Activated CD8-positive, alpha-beta T cell treated with anti-CD3 and anti-CD28 coated beads for 36 hours (primary cell): ENCODE measurements at regions not wholly inside any gene's neighbourhood (a gene's known extent, or its start where the extent isn't known, plus 50 kb on each side); places are given as distances from the start of the nearest gene placed in this dataset.
"Not testable (repeated sequence)": the region's sequence is repeated elsewhere in the genome, so short reads cannot be mapped to it uniquely, and the experiment has no call there.

ENCODE experiments used
- ATAC-seq: fragments of 200-7000 bp; cut with Tn5 transposase; one replicate; pipeline ENCODE4 v1.10.0; 2021; ENCODE audit warnings: mild to moderate bottlenecking, moderate library complexity
- CTCF ChIA-PET: fragments of 350-600 bp; sonication (Branson Sonifier 250); formaldehyde crosslinking; loops from one replicate; lab custom pipeline; 2021; ENCODE audit warnings: antibody characterized with exemption; lab: Charles Lee
- POLR2A ChIA-PET: fragments of 350-600 bp; sonication (Branson Sonifier 250); formaldehyde crosslinking; loops from one replicate; lab custom pipeline; 2021; ENCODE audit warnings: antibody characterized with exemption; lab: Charles Lee
- DNase-seq: peaks from one replicate; pipeline ENCODE4 v3.0.0-alpha.2; 2020
- H3K27ac Mint-ChIP-seq: one replicate; pipeline ENCODE4 v1.8.0; 2021; ENCODE audit warnings: mild to moderate bottlenecking, mixed read lengths
- H3K27me3 Mint-ChIP-seq: one replicate; pipeline ENCODE4 v1.8.0; 2021; ENCODE audit warnings: mixed read lengths
- H3K36me3 Mint-ChIP-seq: one replicate; pipeline ENCODE4 v1.8.0; 2021; ENCODE audit warnings: low read depth, mixed read lengths
- H3K4me1 Mint-ChIP-seq: one replicate; pipeline ENCODE4 v1.8.0; 2021; ENCODE audit warnings: low read depth, mixed read lengths
- H3K4me3 Mint-ChIP-seq: one replicate; pipeline ENCODE4 v1.8.0; 2021; ENCODE audit warnings: mild to moderate bottlenecking, moderate library complexity, mixed read lengths
- H3K9me3 Mint-ChIP-seq: one replicate; pipeline ENCODE4 v1.8.0; 2021; ENCODE audit warnings: mixed read lengths
- intact Hi-C: fragments of 100-400 bp; cut with micrococcal nuclease; formaldehyde crosslinking; loops from one replicate; pipeline ENCODE4 v1.10.0; 2022
- TF ChIP-seq, protein P1 (sequence below): fragments of 200-600 bp; IDR thresholded peaks from one replicate; pipeline ENCODE4 v1.8.0; 2022; ENCODE audit warnings: antibody characterized with exemption, mild to moderate bottlenecking

DNA sequence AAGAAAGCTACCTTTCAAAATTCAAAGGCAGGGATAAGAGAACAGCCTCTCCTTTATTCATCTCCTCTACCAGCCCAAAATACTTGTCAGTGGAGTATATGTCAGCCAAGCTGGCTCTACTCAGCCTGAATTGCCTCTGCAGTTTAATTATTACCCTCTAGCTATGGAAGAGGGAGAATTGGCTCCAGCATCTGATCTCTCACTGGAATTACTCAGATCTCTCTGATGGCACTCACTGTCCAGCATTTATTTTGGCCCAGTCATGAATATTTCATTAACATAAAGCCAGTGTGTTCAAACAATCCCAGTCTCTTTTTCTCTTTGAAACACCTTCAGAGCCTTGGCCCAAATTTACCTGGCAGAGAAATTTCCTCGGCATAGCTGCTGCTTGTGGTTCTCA lies 58.6 kb upstream of the TMEM108 start:
- ATAC-seq = no peak
- CTCF ChIA-PET = no interaction called here
- no peaks in the 10 kb centered on the region for H3K27me3 Mint-ChIP-seq
- H3K27ac Mint-ChIP-seq = no peak overlapping the region
- H3K4me1 Mint-ChIP-seq = no peaks in the 10 kb centered on the region
- H3K36me3 Mint-ChIP-seq = no peaks in the 10 kb centered on the region
- peaks cover 3% of the 10 kb centered on the region for H3K9me3 Mint-ChIP-seq
- intact Hi-C loops = no loop called here
- TF ChIP-seq, protein P1, sequence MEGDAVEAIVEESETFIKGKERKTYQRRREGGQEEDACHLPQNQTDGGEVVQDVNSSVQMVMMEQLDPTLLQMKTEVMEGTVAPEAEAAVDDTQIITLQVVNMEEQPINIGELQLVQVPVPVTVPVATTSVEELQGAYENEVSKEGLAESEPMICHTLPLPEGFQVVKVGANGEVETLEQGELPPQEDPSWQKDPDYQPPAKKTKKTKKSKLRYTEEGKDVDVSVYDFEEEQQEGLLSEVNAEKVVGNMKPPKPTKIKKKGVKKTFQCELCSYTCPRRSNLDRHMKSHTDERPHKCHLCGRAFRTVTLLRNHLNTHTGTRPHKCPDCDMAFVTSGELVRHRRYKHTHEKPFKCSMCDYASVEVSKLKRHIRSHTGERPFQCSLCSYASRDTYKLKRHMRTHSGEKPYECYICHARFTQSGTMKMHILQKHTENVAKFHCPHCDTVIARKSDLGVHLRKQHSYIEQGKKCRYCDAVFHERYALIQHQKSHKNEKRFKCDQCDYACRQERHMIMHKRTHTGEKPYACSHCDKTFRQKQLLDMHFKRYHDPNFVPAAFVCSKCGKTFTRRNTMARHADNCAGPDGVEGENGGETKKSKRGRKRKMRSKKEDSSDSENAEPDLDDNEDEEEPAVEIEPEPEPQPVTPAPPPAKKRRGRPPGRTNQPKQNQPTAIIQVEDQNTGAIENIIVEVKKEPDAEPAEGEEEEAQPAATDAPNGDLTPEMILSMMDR = no peak
- H3K4me3 Mint-ChIP-seq = no peak overlapping the region
- no peak for DNase-seq
- POLR2A ChIA-PET = no interaction called here

DNA sequence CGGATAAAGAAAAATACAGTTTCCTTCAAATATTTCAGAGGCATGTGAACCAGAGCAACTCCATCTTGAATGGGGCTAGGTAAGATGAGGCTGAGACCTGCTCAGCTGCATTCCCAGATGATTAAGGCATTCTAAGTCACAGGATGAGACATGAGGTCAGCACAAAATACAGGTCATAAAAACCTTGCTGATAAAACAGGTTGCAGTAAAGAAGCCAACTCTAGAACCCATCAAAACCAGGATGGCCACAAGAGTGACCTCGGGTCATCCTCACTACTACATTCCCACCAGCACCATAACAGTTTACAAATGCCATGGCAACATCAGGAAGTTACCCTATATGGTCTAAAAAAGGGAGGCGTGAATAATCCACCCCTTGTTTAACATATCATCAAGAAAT lies 59.2 kb upstream of the TMEM108 start:
- H3K36me3 Mint-ChIP-seq, ATAC-seq, H3K4me3 Mint-ChIP-seq, H3K4me1 Mint-ChIP-seq, intact Hi-C loops, H3K27ac Mint-ChIP-seq, DNase-seq, H3K27me3 Mint-ChIP-seq, POLR2A ChIA-PET, CTCF ChIA-PET, H3K9me3 Mint-ChIP-seq: not testable (repeated sequence)

DNA sequence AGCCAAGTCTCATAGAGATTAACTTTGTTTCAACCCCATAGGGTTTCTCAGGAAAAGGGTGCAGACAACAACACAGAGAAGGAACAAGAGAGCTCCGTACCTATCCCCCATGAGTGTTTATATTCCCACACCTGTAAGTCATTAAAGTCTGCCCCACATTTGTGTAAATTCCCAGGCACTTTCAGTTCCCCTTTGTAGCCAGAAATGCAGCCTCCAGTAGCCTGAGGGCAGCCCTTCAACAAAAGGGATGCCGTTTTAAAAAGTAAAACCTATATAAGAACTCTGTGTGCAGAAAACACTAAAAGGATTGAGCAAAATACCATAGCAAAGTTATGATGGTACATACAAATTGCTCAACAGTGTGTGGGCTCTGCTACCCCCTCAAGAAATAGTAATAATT lies 59.7 kb upstream of the TMEM108 start:
- H3K27ac Mint-ChIP-seq = no peak overlapping the region
- ChIA-PET POLR2A (no interaction called here), CTCF (no interaction called here)
- intact Hi-C loops = no loop called here
- ATAC-seq (no peak), DNase-seq (no peak)
- no peak overlapping the region for H3K4me3 Mint-ChIP-seq
- H3K27me3 Mint-ChIP-seq = no peaks in the 10 kb centered on the region
- no peaks in the 10 kb centered on the region for H3K36me3 Mint-ChIP-seq
- H3K9me3 Mint-ChIP-seq = peaks cover 3% of the 10 kb centered on the region
- TF ChIP-seq, protein P1 = no peak
- H3K4me1 Mint-ChIP-seq = no peaks in the 10 kb centered on the region

DNA sequence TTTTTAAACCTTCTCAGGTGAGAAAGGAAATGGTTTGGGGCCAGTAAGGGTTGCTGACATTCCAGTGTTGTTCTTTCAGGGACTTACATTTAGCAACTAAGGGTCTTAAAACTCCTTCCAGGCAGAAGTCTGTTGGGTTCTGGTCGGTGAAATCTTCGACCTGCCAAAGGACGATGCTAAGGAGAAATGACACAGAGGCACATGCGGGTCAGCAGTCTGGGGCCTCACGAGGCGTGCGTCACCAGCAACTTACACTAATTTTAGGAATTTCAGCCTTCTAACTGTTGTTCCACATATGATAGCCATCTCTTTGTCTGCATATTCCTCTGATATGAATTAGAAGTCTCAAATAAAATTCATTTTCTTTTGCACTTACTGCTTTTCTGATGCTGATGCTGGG lies 64.1 kb upstream of the TMEM108 start:
- DNase-seq (no peak), ATAC-seq (no peak)
- H3K36me3 Mint-ChIP-seq = no peaks in the 10 kb centered on the region
- intact Hi-C loops = no loop called here
- CTCF ChIA-PET = no interaction called here
- H3K4me1 Mint-ChIP-seq = no peaks in the 10 kb centered on the region
- TF ChIP-seq, protein P1 = no peak
- H3K4me3 Mint-ChIP-seq = no peak overlapping the region
- no peaks in the 10 kb centered on the region for H3K27me3 Mint-ChIP-seq
- POLR2A ChIA-PET = no interaction called here
- H3K27ac Mint-ChIP-seq = no peak overlapping the region
- H3K9me3 Mint-ChIP-seq = no peaks in the 10 kb centered on the region

DNA sequence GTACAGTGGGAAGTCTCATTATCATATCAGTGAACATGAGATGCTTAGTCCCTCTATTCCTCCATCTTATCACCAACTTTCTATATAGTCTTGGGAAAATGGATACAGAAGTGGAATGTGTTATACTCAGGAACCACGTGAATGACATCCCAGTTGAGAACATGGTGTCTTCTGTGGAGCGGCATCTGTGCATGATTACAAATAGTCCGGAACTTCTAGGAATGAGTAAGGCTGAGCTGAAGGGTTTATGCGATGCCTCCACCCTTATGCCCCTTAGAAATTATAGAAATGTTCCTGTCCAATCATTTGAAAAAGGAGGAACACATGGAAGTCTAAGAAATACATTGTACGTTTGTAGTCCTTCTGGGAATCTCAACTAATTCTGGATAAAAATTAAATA lies 64.8 kb upstream of the TMEM108 start:
- ATAC-seq = no peak
- Mint-ChIP-seq H3K4me3 (no peak overlapping the region), H3K4me1 (no peaks in the 10 kb centered on the region), H3K9me3 (no peaks in the 10 kb centered on the region), H3K36me3 (no peaks in the 10 kb centered on the region), H3K27me3 (no peaks in the 10 kb centered on the region), H3K27ac (no peak overlapping the region)
- ChIA-PET POLR2A (no interaction called here), CTCF (no interaction called here)
- intact Hi-C loops = no loop called here
- DNase-seq = no peak
- TF ChIP-seq, protein P1 = no peak

DNA sequence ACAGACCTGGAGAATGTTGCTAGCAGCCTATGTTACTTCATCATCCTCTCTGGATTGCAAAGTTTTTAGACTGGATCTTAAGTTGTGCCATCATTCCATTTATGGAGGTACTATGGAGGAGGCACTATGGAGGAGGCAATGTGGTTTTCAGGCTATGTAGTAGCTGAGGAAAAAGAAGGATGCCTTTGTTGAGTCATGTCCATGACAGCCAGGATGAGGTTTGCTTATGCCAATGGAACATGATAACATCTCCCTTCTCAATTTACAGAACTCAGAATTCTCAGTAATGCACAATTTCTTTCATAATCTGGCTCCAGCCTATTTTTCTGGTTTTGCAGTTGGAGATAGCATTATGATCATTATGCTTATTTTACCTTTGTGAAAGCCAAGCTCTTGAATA lies 65.9 kb upstream of the TMEM108 start:
- no peak for DNase-seq
- ChIA-PET CTCF (no interaction called here), POLR2A (no interaction called here)
- ATAC-seq = no peak
- TF ChIP-seq, protein P1 = no peak
- H3K36me3 Mint-ChIP-seq = no peaks in the 10 kb centered on the region
- intact Hi-C loops = no loop called here
- no peaks in the 10 kb centered on the region for H3K27me3 Mint-ChIP-seq
- H3K27ac Mint-ChIP-seq = no peak overlapping the region
- H3K4me3 Mint-ChIP-seq = no peak overlapping the region
- no peaks in the 10 kb centered on the region for H3K4me1 Mint-ChIP-seq
- H3K9me3 Mint-ChIP-seq = no peaks in the 10 kb centered on the region
